ENCODE measurements at regions not wholly inside any gene's neighbourhood (a gene's known extent, or its start where the extent isn't known, plus 50 kb on each side); places are given as distances from the start of the nearest gene placed in this dataset.

DNA sequence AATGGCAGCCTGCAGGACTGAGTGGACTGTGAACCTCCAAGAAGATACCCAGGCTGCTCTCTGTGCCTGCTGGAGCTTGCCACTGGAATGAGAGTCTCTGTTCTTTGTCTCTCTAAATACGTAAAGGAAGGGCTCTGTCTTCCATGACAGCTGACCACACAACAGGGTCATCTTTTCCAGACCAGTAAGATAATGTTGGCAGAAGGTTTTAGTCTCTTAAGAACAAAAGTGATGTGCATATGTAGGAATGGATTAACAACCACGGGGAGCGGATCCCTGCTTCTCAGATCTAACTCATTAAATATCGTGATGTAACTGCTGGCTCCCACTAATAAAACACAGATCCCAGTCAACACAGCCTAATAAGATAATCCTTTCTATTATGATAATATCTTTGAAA is 67.5 kb downstream of the MAP10 start:
- no peak overlapping the region for H3K4me3 ChIP-seq (ENCODE audit: low read depth in 1 of 2, low read length in 2 of 2)
- no peaks in the 10 kb centered on the region for H3K9me3 ChIP-seq (ENCODE audit: insufficient read depth, low read length, severe bottlenecking)
- no peak overlapping the region for H2AFZ ChIP-seq (ENCODE audit: low read depth, low read length)
- no peaks in the 10 kb centered on the region for H4K20me1 ChIP-seq (ENCODE audit: insufficient read depth, low read length)
- no peaks in the 10 kb centered on the region for H3K79me2 ChIP-seq (ENCODE audit: insufficient read depth, low read length)
- ATAC-seq (ENCODE audit: insufficient read depth, low read depth) (no peak), DNase-seq (no peak)
- no peak overlapping the region for H3K9ac ChIP-seq (ENCODE audit: low read depth, low read length)
- no peak overlapping the region for H3K4me2 ChIP-seq (ENCODE audit: insufficient read depth, low read length)
- H3K4me1 ChIP-seq (ENCODE audit: insufficient read depth, low read length): no peaks in the 10 kb centered on the region; the same call in 1 of the 2 replicates
- TF ChIP-seq, protein P1, sequence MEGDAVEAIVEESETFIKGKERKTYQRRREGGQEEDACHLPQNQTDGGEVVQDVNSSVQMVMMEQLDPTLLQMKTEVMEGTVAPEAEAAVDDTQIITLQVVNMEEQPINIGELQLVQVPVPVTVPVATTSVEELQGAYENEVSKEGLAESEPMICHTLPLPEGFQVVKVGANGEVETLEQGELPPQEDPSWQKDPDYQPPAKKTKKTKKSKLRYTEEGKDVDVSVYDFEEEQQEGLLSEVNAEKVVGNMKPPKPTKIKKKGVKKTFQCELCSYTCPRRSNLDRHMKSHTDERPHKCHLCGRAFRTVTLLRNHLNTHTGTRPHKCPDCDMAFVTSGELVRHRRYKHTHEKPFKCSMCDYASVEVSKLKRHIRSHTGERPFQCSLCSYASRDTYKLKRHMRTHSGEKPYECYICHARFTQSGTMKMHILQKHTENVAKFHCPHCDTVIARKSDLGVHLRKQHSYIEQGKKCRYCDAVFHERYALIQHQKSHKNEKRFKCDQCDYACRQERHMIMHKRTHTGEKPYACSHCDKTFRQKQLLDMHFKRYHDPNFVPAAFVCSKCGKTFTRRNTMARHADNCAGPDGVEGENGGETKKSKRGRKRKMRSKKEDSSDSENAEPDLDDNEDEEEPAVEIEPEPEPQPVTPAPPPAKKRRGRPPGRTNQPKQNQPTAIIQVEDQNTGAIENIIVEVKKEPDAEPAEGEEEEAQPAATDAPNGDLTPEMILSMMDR (IDR thresholded peaks at IDR 0.05; ENCODE audit: borderline replicate concordance, extremely low read depth, low read length, poor library complexity, severe bottlenecking): no peak
- no peaks in the 10 kb centered on the region for H3K27me3 ChIP-seq (ENCODE audit: insufficient read depth, low read length, poor library complexity)
- H3K36me3 ChIP-seq (ENCODE audit: insufficient read depth, low read length): no peaks in the 10 kb centered on the region
- no peak overlapping the region for H3K27ac ChIP-seq (ENCODE audit: low read length)

DNA sequence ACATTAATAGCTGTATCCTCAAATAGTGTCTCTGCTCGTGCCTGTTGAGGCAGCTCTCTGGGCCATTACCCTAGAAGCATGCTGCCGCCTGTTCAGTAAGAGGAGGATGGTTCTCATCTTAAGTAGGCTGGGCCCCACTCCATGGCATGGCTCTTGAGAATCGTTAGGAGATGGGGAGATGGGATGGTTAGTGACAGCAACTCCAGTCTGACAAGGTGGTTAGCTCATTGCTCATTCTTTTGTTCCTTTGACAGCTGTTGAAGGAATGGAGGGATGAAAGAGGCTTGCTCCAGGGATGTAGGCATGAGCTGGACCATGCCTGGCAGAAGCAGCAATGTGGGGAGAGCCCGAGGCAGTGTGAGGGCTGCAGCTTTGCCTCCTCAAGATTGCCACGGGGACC is 68.2 kb downstream of the MAP10 start:
- Histone ChIP-seq H3K36me3 (ENCODE audit: insufficient read depth, low read length) (no peaks in the 10 kb centered on the region), H3K4me1 (ENCODE audit: insufficient read depth, low read length) (no peaks in the 10 kb centered on the region; the same call in 1 of the 2 replicates), H3K9me3 (ENCODE audit: insufficient read depth, low read length, severe bottlenecking) (no peaks in the 10 kb centered on the region), H3K9ac (ENCODE audit: low read depth, low read length) (no peak overlapping the region), H3K27ac (ENCODE audit: low read length) (no peak overlapping the region), H3K27me3 (ENCODE audit: insufficient read depth, low read length, poor library complexity) (no peaks in the 10 kb centered on the region), H2AFZ (ENCODE audit: low read depth, low read length) (no peak overlapping the region), H3K79me2 (ENCODE audit: insufficient read depth, low read length) (no peaks in the 10 kb centered on the region), H3K4me2 (ENCODE audit: insufficient read depth, low read length) (no peak overlapping the region), H4K20me1 (ENCODE audit: insufficient read depth, low read length) (no peaks in the 10 kb centered on the region), H3K4me3 (ENCODE audit: low read depth in 1 of 2, low read length in 2 of 2) (no peak overlapping the region)
- TF ChIP-seq, protein P1 (IDR thresholded peaks at IDR 0.05; ENCODE audit: borderline replicate concordance, extremely low read depth, low read length, poor library complexity, severe bottlenecking): no peak
- no peak for TF ChIP-seq EZH2 (IDR thresholded peaks at IDR 0.05; ENCODE audit: borderline replicate concordance, low read depth, low read length, severe bottlenecking)
- DNase-seq: no peak
- ATAC-seq (ENCODE audit: insufficient read depth, low read depth): no peak

DNA sequence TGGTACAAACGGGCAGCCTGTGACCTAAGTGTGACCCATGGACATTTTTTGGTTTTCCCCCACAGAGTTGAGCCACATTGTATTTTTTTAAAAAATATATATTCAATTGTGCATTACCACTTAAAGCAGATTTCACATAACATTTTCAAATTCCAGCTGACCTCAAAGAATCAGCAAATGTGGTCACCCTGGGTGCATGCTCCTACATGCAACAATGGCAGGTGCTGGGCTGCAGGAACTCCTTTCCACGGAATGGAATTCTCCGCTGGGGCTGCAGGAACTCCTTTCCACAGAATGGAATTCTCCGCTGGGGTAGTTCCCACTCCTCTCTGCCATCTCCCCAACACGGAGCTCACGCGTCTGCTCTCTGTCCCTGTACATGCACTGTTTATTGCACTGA is 68.7 kb downstream of the MAP10 start:
- Histone ChIP-seq H3K4me2 (ENCODE audit: insufficient read depth, low read length) (no peak overlapping the region), H3K4me1 (ENCODE audit: insufficient read depth, low read length) (no peaks in the 10 kb centered on the region; the same call in 1 of the 2 replicates), H3K36me3 (ENCODE audit: insufficient read depth, low read length) (no peaks in the 10 kb centered on the region), H3K9ac (ENCODE audit: low read depth, low read length) (no peak overlapping the region), H2AFZ (ENCODE audit: low read depth, low read length) (no peak overlapping the region), H3K4me3 (ENCODE audit: low read depth in 1 of 2, low read length in 2 of 2) (no peak overlapping the region), H3K9me3 (ENCODE audit: insufficient read depth, low read length, severe bottlenecking) (no peaks in the 10 kb centered on the region), H3K27ac (ENCODE audit: low read length) (no peak overlapping the region), H3K79me2 (ENCODE audit: insufficient read depth, low read length) (no peaks in the 10 kb centered on the region), H3K27me3 (ENCODE audit: insufficient read depth, low read length, poor library complexity) (no peaks in the 10 kb centered on the region), H4K20me1 (ENCODE audit: insufficient read depth, low read length) (no peaks in the 10 kb centered on the region)
- ATAC-seq (ENCODE audit: insufficient read depth, low read depth) (no peak), DNase-seq (no peak)
- TF ChIP-seq EZH2 (IDR thresholded peaks at IDR 0.05; ENCODE audit: borderline replicate concordance, low read depth, low read length, severe bottlenecking): no peak
- TF ChIP-seq, protein P1 (IDR thresholded peaks at IDR 0.05; ENCODE audit: borderline replicate concordance, extremely low read depth, low read length, poor library complexity, severe bottlenecking): no peak

DNA sequence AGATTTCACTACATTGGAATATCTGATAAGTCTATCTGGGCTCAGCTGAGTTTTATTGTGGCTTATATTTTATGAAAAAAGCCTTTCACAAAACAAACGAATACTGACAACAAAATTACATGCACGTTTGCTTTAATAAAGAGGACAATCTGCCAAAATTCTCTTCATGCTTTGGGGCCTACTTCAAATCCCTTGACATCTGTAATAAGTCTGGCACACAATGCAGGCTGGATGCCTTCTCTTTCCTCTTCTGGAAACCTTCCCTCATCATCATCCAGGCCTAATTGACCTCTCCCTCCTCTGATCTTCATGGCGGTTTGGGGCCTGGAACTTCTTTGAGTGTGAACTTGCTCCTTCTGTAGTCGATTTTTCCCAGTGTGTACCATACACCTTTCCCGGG is 70.3 kb downstream of the MAP10 start:
- TF ChIP-seq EZH2 (IDR thresholded peaks at IDR 0.05; ENCODE audit: borderline replicate concordance, low read depth, low read length, severe bottlenecking): no peak
- TF ChIP-seq, protein P1 (IDR thresholded peaks at IDR 0.05; ENCODE audit: borderline replicate concordance, extremely low read depth, low read length, poor library complexity, severe bottlenecking): no peak
- H4K20me1 ChIP-seq (ENCODE audit: insufficient read depth, low read length): no peaks in the 10 kb centered on the region
- no peaks in the 10 kb centered on the region for H3K36me3 ChIP-seq (ENCODE audit: insufficient read depth, low read length)
- ATAC-seq (ENCODE audit: insufficient read depth, low read depth) (no peak), DNase-seq (no peak)
- H3K27ac ChIP-seq (ENCODE audit: low read length): no peak overlapping the region
- no peaks in the 10 kb centered on the region for H3K4me1 ChIP-seq (ENCODE audit: insufficient read depth, low read length)
- H3K9me3 ChIP-seq (ENCODE audit: insufficient read depth, low read length, severe bottlenecking): no peaks in the 10 kb centered on the region
- H3K27me3 ChIP-seq (ENCODE audit: insufficient read depth, low read length, poor library complexity): no peaks in the 10 kb centered on the region
- no peak overlapping the region for H2AFZ ChIP-seq (ENCODE audit: low read depth, low read length)
- no peaks in the 10 kb centered on the region for H3K79me2 ChIP-seq (ENCODE audit: insufficient read depth, low read length)
- H3K4me2 ChIP-seq (ENCODE audit: insufficient read depth, low read length): no peak overlapping the region
- no peak overlapping the region for H3K9ac ChIP-seq (ENCODE audit: low read depth, low read length)
- no peak overlapping the region for H3K4me3 ChIP-seq (ENCODE audit: low read depth in 1 of 2, low read length in 2 of 2)

Measured in DND-41 (cell line).